Endothelial cell of umbilical vein (primary cell): ENCODE measurements at regions not wholly inside any gene's neighbourhood (a gene's known extent, or its start where the extent isn't known, plus 50 kb on each side); places are given as distances from the start of the nearest gene placed in this dataset.

Experiments used
- BruUV-seq: library from RNA; stranded (reverse); fragments of 400-500 nt; replicated peaks from 2 replicates; lab custom pipeline; 2021; lab: Mats Ljungman, UMichigan
- CTCF ChIA-PET: fragments of 300-600, 350-600 bp; sonication (Branson Sonifier 250); formaldehyde crosslinking; loops from one replicate; lab custom pipeline; 2021; ENCODE audit warnings: antibody characterized with exemption, inconsistent platforms; lab: Charles Lee
- POLR2A ChIA-PET: fragments of 300-600, 350-600 bp; sonication (Branson Sonifier 250); formaldehyde crosslinking; loops from one replicate; lab custom pipeline; 2021; ENCODE audit warnings: antibody characterized with exemption, inconsistent platforms; lab: Charles Lee
- DNase-seq: peaks from one replicate; pipeline ENCODE4 v3.0.0-alpha.2; 2011; ENCODE audit warnings: low read depth, low spot score
- FAIRE-seq: peaks from 2 replicates; lab custom pipeline; 2011; peaks lifted over from hg19 to GRCh38; lab: Jason Lieb, UNC
- H2AFZ ChIP-seq: 2 replicates; pipeline ENCODE4 v1.6.0; 2012; ENCODE audit warnings: low read depth, low read length, control low read depth, inconsistent platforms
- H3K27ac ChIP-seq: 2 replicates; pipeline ENCODE4 v1.5.1; 2011; ENCODE audit warnings: low read depth, mild to moderate bottlenecking, control low read depth, low read length, moderate library complexity; ENCODE audit not compliant: insufficient read depth
- H3K27me3 ChIP-seq, 2 experiments: 2 replicates each; pipeline versions ENCODE4 v1.6.0 to v1.6.1; 2011; ENCODE audit warnings: low read length in 2 of 2, mixed read lengths in 1 of 2; ENCODE audit not compliant: control insufficient read depth in 2 of 2, insufficient read depth in 2 of 2
- H3K36me3 ChIP-seq, 2 experiments: 2 replicates in 1 of 2; 3 replicates in 1 of 2; pipeline ENCODE4 v1.5.1; 2011; ENCODE audit warnings: low read length in 2 of 2, mild to moderate bottlenecking in 1 of 2, moderate library complexity in 1 of 2; ENCODE audit not compliant: control insufficient read depth in 2 of 2, insufficient read depth in 2 of 2; ENCODE audit errors: extremely low read depth in 1 of 2
- H3K4me1 ChIP-seq: 3 replicates; pipeline ENCODE4 v1.5.1; 2011; ENCODE audit warnings: mild to moderate bottlenecking, low read length; ENCODE audit not compliant: control insufficient read depth, insufficient read depth; ENCODE audit errors: extremely low read depth
- H3K4me2 ChIP-seq: 2 replicates; pipeline ENCODE4 v1.6.1; 2011; ENCODE audit warnings: low read length, control low read depth, mixed read lengths; ENCODE audit not compliant: insufficient read depth
- H3K4me3 ChIP-seq, 3 experiments: fragments of 200-600 bp in 1 of 3; sonication (generic), shearing (Covaris generic) in 1 of 3; replicated peaks in 1 of 3; 2 replicates each; pipeline ENCODE4 v1.5.1; 2011 to 2016; ENCODE audit warnings: control low read depth in 3 of 3, low read length in 3 of 3, mild to moderate bottlenecking in 2 of 3, inconsistent platforms in 1 of 3, low read depth in 1 of 3, moderate library complexity in 1 of 3; ENCODE audit not compliant: insufficient read depth in 1 of 3
- H3K79me2 ChIP-seq: 2 replicates; pipeline ENCODE4 v1.6.0; 2012; ENCODE audit warnings: low read length, inconsistent platforms; ENCODE audit not compliant: control insufficient read depth, insufficient read depth
- H3K9ac ChIP-seq: replicated peaks from 2 replicates; pipeline ENCODE3; 2011; ENCODE audit warnings: low read length, control low read depth; ENCODE audit not compliant: insufficient read depth; ENCODE audit errors: extremely low read depth
- H3K9me1 ChIP-seq: replicated peaks from 3 replicates; pipeline ENCODE4 v1.6.0; 2011; ENCODE audit warnings: mild to moderate bottlenecking, low read length; ENCODE audit not compliant: control insufficient read depth, insufficient read depth; ENCODE audit errors: extremely low read depth
- H3K9me3 ChIP-seq: replicated peaks from 2 replicates; pipeline ENCODE4 v1.5.1; 2012; ENCODE audit warnings: low read length, inconsistent platforms; ENCODE audit not compliant: control insufficient read depth, insufficient read depth
- H4K20me1 ChIP-seq: replicated peaks from 2 replicates; pipeline ENCODE3; 2011; ENCODE audit warnings: mild to moderate bottlenecking, low read length; ENCODE audit not compliant: control insufficient read depth, insufficient read depth; ENCODE audit errors: extremely low read depth
- CTCF ChIP-seq, 2 donors: IDR thresholded peaks; 1 replicate in 1 of 2; 2 replicates in 1 of 2; pipeline ENCODE4 v1.5.1; 2011; ENCODE audit warnings: low read length in 2 of 2, mild to moderate bottlenecking in 2 of 2, moderate library complexity in 2 of 2, control low read depth in 1 of 2, inconsistent platforms in 1 of 2, low read depth in 1 of 2; ENCODE audit not compliant: insufficient read depth in 1 of 2; ENCODE audit errors: extremely low read depth in 1 of 2
- EZH2 ChIP-seq: IDR thresholded peaks from 2 replicates; pipeline ENCODE4 v1.6.1; 2012; ENCODE audit warnings: borderline replicate concordance, low read depth, mild to moderate bottlenecking, moderate library complexity, low read length, inconsistent platforms; ENCODE audit not compliant: severe bottlenecking
- FOS ChIP-seq: IDR thresholded peaks from 2 replicates; pipeline ENCODE4 v1.6.1; 2011; ENCODE audit warnings: mild to moderate bottlenecking, low read length, moderate library complexity, borderline replicate concordance; ENCODE audit not compliant: insufficient read depth
- GATA2 ChIP-seq: IDR thresholded peaks from 2 replicates; pipeline ENCODE4 v1.7.0; 2011; ENCODE audit warnings: low read depth, mild to moderate bottlenecking, moderate library complexity, mixed read lengths, low read length; ENCODE audit not compliant: insufficient read length, insufficient read depth
- JUN ChIP-seq: IDR thresholded peaks from 2 replicates; pipeline ENCODE4 v1.6.1; 2011; ENCODE audit warnings: borderline replicate concordance, low read depth; ENCODE audit not compliant: insufficient read length, insufficient read depth
- MAX ChIP-seq: IDR thresholded peaks from 2 replicates; pipeline ENCODE4 v1.6.1; 2011; ENCODE audit not compliant: insufficient read depth, insufficient read length
- MYC ChIP-seq: IDR thresholded peaks from one replicate; pipeline ENCODE4 v1.6.1; 2011; ENCODE audit warnings: mild to moderate bottlenecking, low read depth, low read length
- POLR2A ChIP-seq: IDR thresholded peaks from 2 replicates; pipeline ENCODE4 v1.6.1; 2012; ENCODE audit warnings: low read depth, mild to moderate bottlenecking, control low read depth, low read length
- POLR2AphosphoS5 ChIP-seq: IDR thresholded peaks from 2 replicates; pipeline ENCODE4 v1.6.1; 2012; ENCODE audit warnings: low read depth, mild to moderate bottlenecking, control low read depth, low read length, moderate library complexity; ENCODE audit not compliant: insufficient read depth
- dilution Hi-C: fragments of 300-500 bp; cut with MboI; formaldehyde crosslinking; loops from one replicate; pipeline ENCODE4 v1.15.0; 2019; ENCODE audit warnings: low sequenced_read_pairs; ENCODE audit not compliant: extremely low pct_ligation_motif_present
- intact Hi-C: fragments of 100-400 bp; cut with micrococcal nuclease; formaldehyde crosslinking; loops from one replicate; pipeline ENCODE4 v1.10.0; 2022

GRCh38 chrY:8125907-8126571, 1211.2 kb upstream of the TSPY4 start:
- no peak overlapping the region for H2AFZ ChIP-seq
- dilution Hi-C loops = no loop called here

More at GRCh38 chrY:8125907-8126571, 1211.2 kb upstream of the TSPY4 start:
- Histone ChIP-seq H3K4me1 (no peaks in the 10 kb centered on the region), H3K4me2 (peak overlapping the region; percentile 17), H3K27ac (no peak overlapping the region), H3K9ac (peak overlapping the region; percentile 63), H3K9me1 (no peaks in the 10 kb centered on the region), H3K27me3 (no peaks in the 10 kb centered on the region), H4K20me1 (no peaks in the 10 kb centered on the region), H3K36me3 (no peaks in the 10 kb centered on the region), H3K79me2 (no peaks in the 10 kb centered on the region), H3K4me3 (peak overlapping the region in 2 of 3 experiments; percentile 10 to 56), H3K9me3 (no peaks in the 10 kb centered on the region)
- POLR2A ChIA-PET = no interaction called here
- TF ChIP-seq POLR2A (no peak), EZH2 (no peak), GATA2 (no peak), FOS (no peak), POLR2AphosphoS5 (no peak), CTCF (IDR thresholded peaks at IDR 0.05; ENCODE audit: extremely low read depth in 1 of 2, insufficient read depth in 1 of 2, low read depth in 1 of 2, low read length in 2 of 2) (no peak), JUN (no peak), MAX (no peak), MYC (no peak)
- FAIRE-seq = peak; percentile 4
- BruUV-seq = TSS peak; percentile 56
- intact Hi-C loops = no loop called here
- CTCF ChIA-PET = no interaction called here
- no peak for DNase-seq
